Thyroid gland (tissue), 4 donors: ENCODE measurements at regions not wholly inside any gene's neighbourhood (a gene's known extent, or its start where the extent isn't known, plus 50 kb on each side); places are given as distances from the start of the nearest gene placed in this dataset.
A peak's percentile ranks its signal among the peaks of the same experiment; 100 is the strongest.

Experiments used
- DNase-seq, 2 donors: peaks; one replicate each; pipeline ENCODE4 v3.0.0-alpha.2; 2019
- H3K27ac ChIP-seq, 3 donors: fragments of 200-600 bp; sonication (generic); 1 replicate in 2 of 3; 2 replicates in 1 of 3; pipeline ENCODE4 v1.5.1; 2016 to 2019; ENCODE audit warnings: mild to moderate bottlenecking in 1 of 3, moderate library complexity in 1 of 3
- H3K27me3 ChIP-seq: fragments of 200-600 bp; sonication (generic); one replicate; pipeline ENCODE4 v1.5.1; 2019
- H3K36me3 ChIP-seq, 2 donors: fragments of 200-600 bp; sonication (generic); one replicate each; pipeline ENCODE4 v1.5.1; 2016 to 2019
- H3K4me1 ChIP-seq, 2 donors: fragments of 200-600 bp; sonication (generic); one replicate each; pipeline ENCODE4 v1.5.1; 2017 to 2019
- H3K4me3 ChIP-seq, 3 donors: fragments of 200-600 bp; sonication (generic); replicated peaks in 1 of 3; 1 replicate in 2 of 3; 2 replicates in 1 of 3; pipeline ENCODE4 v1.5.1; 2016; ENCODE audit warnings: mild to moderate bottlenecking in 1 of 3
- H3K9me3 ChIP-seq: fragments of 200-600 bp; sonication (generic); one replicate; pipeline ENCODE4 v1.5.1; 2017
- CTCF ChIP-seq, 6 experiments: fragments of 200-600 bp in 3 of 6; fragments of 450-650 bp in 3 of 6; sonication (generic) in 3 of 6; IDR thresholded peaks; one replicate each; pipeline ENCODE4 v1.5.1; 2016 to 2019; ENCODE audit warnings: antibody characterized with exemption in 6 of 6, mild to moderate bottlenecking in 2 of 6, inconsistent platforms in 1 of 6, moderate library complexity in 1 of 6
- POLR2A ChIP-seq, 2 donors: fragments of 450-650 bp; IDR thresholded peaks; one replicate each; pipeline ENCODE4 v1.6.1; 2017; ENCODE audit warnings: antibody characterized with exemption in 2 of 2, mild to moderate bottlenecking in 2 of 2, moderate library complexity in 1 of 2
- WGBS, 2 donors: methylation state at CpG; one replicate each; pipeline ENCODE4 v1.1.5; 2017; 5-methylcytosine and 5-hydroxymethylcytosine counted together
- intact Hi-C: fragments of 100-400 bp; cut with DNase I; formaldehyde crosslinking; loops from one replicate; pipeline ENCODE4 v1.15.1; 2023

GRCh38 chr4:32189788-32190187 is 1469.6 kb downstream of the PCDH7 start:
- H3K4me1 ChIP-seq: peaks cover 0 to 11% of the 10 kb centered on the region in 2 donors
- no peaks in the 10 kb centered on the region for H3K36me3 ChIP-seq
- DNase-seq: no peak
- H3K27ac ChIP-seq: no peak overlapping the region
- no peaks in the 10 kb centered on the region for H3K27me3 ChIP-seq
- no peak overlapping the region for H3K4me3 ChIP-seq
- TF ChIP-seq POLR2A (IDR thresholded peaks at IDR 0.05): no peak
- no peak for TF ChIP-seq CTCF (IDR thresholded peaks at IDR 0.05)
- no peaks in the 10 kb centered on the region for H3K9me3 ChIP-seq
- 94 to 97% methylated on average over 4 to 5 of the region's 5 CpGs for WGBS, 2 donors
- intact Hi-C loops: no loop called here

- Histone ChIP-seq H3K27me3 (no peaks in the 10 kb centered on the region), H3K9me3 (no peaks in the 10 kb centered on the region), H3K27ac (no peak overlapping the region), H3K4me3 (no peak overlapping the region), H3K36me3 (no peaks in the 10 kb centered on the region), H3K4me1 (peaks cover 0 to 14% of the 10 kb centered on the region in 2 donors)
- TF ChIP-seq POLR2A (IDR thresholded peaks at IDR 0.05) (no peak), CTCF (IDR thresholded peaks at IDR 0.05) (no peak)
- intact Hi-C loops: no loop called here
- no peak for DNase-seq
- WGBS, 2 donors: 56 to 65% methylated on average over 4 of the region's 4 CpGs
These were observed 1471.8 kb downstream of the PCDH7 start for GRCh38 chr4:32191961-32192360.

- Histone ChIP-seq H3K4me3 (no peak overlapping the region), H3K36me3 (no peaks in the 10 kb centered on the region), H3K27me3 (no peaks in the 10 kb centered on the region), H3K9me3 (no peaks in the 10 kb centered on the region), H3K27ac (no peak overlapping the region), H3K4me1 (peaks cover 0 to 14% of the 10 kb centered on the region in 2 donors)
- no peak for DNase-seq
- intact Hi-C loops: no loop called here
- TF ChIP-seq POLR2A (IDR thresholded peaks at IDR 0.05) (no peak), CTCF (IDR thresholded peaks at IDR 0.05) (no peak)
These were observed 1472.2 kb downstream of the PCDH7 start for GRCh38 chr4:32192363-32192762.

- Histone ChIP-seq H3K9me3 (no peaks in the 10 kb centered on the region), H3K4me3 (no peak overlapping the region), H3K27me3 (no peaks in the 10 kb centered on the region), H3K36me3 (no peaks in the 10 kb centered on the region), H3K4me1 (peaks cover 0 to 20% of the 10 kb centered on the region in 2 donors), H3K27ac (no peak overlapping the region)
- intact Hi-C loops: no loop called here
- DNase-seq: no peak
- TF ChIP-seq POLR2A (IDR thresholded peaks at IDR 0.05) (no peak), CTCF (IDR thresholded peaks at IDR 0.05) (no peak)
- WGBS, 2 donors: 93 to 95% methylated on average over 4 of the region's 4 CpGs
These were observed 1472.8 kb downstream of the PCDH7 start for GRCh38 chr4:32192991-32193390.

- 26 to 33% methylated on average over 10 of the region's 10 CpGs for WGBS, 2 donors
- Histone ChIP-seq H3K27me3 (no peaks in the 10 kb centered on the region), H3K36me3 (no peaks in the 10 kb centered on the region), H3K9me3 (no peaks in the 10 kb centered on the region), H3K4me1 (peaks cover 0 to 18% of the 10 kb centered on the region in 2 donors), H3K4me3 (no peak overlapping the region), H3K27ac (peak overlapping the region; percentile 35 to 78 (median 64))
- intact Hi-C loops: no loop called here
- TF ChIP-seq POLR2A (IDR thresholded peaks at IDR 0.05): no peak
- no peak for TF ChIP-seq CTCF (IDR thresholded peaks at IDR 0.05)
- DNase-seq: peak; percentile 80 to 85
These were observed 1477.0 kb downstream of the PCDH7 start for GRCh38 chr4:32196950-32197688.
